ENCODE measurements at regions not wholly inside any gene's neighbourhood (a gene's known extent, or its start where the extent isn't known, plus 50 kb on each side); places are given as distances from the start of the nearest gene placed in this dataset.

DNA sequence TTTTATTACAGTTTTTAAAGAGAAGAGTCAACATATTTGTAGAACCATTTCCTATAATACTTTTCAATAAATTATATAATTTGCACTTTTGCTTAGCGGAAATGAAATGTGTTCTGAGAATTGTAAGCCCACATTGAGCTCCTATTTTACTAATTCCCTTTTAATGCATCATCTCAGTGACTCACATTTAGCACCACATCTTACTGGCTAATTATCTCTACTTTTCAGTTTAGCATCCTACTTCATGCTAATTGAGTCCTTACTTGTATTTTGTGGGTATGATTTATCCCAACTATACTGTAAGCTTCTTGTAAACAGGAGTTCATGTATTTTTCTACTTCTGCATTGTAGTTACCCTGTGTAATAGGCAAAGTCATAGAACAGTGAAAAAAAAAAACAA lies 67.5 kb downstream of the TMX1 start:
- Histone ChIP-seq H3K79me2 (ENCODE audit: control insufficient read depth, insufficient read depth, low read length) (no peaks in the 10 kb centered on the region), H3K27me3 (ENCODE audit: control insufficient read depth, insufficient read depth, low read length) (no peaks in the 10 kb centered on the region), H3K9me3 (ENCODE audit: control insufficient read depth, insufficient read depth, low read depth, low read length) (no peaks in the 10 kb centered on the region), H4K20me1 (ENCODE audit: control insufficient read depth, extremely low read depth, insufficient read depth, low read length) (no peaks in the 10 kb centered on the region), H3K4me2 (ENCODE audit: extremely low read depth, insufficient read depth, low read length) (no peak overlapping the region), H3K36me3 (ENCODE audit: control insufficient read depth, insufficient read depth, low read length) (no peaks in the 10 kb centered on the region), H3K4me1 (ENCODE audit: control insufficient read depth, extremely low read depth, insufficient read depth, low read length) (peaks cover 10% of the 10 kb centered on the region), H2AFZ (ENCODE audit: low read length) (no peak overlapping the region), H3K9ac (ENCODE audit: insufficient read depth, low read length) (no peak overlapping the region), H3K27ac (ENCODE audit: insufficient read depth, low read length) (no peak overlapping the region), H3K4me3 (replicated peaks in 1 of 4; ENCODE audit: control extremely low read depth in 1 of 4, insufficient read depth in 1 of 4, low read depth in 3 of 4, low read length in 4 of 4) (no peak overlapping the region)
- peak in 1 of 2 donors; percentile 45 for DNase-seq (ENCODE audit: low read depth in 2 of 2)
- no peak for TF ChIP-seq EZH2 (IDR thresholded peaks at IDR 0.05; ENCODE audit: low read length, missing control alignments)
- TF ChIP-seq CTCF (conservative IDR thresholded peaks at IDR 0.05 in 1 of 2, IDR thresholded peaks at IDR 0.05 in 1 of 2; ENCODE audit: low read depth in 1 of 2, low read length in 2 of 2): no peak

- H2AFZ ChIP-seq (ENCODE audit: low read length): no peak overlapping the region
- H3K36me3 ChIP-seq (ENCODE audit: control insufficient read depth, insufficient read depth, low read length): no peaks in the 10 kb centered on the region
- no peak overlapping the region for H3K9ac ChIP-seq (ENCODE audit: insufficient read depth, low read length)
- peaks cover 8% of the 10 kb centered on the region for H3K4me1 ChIP-seq (ENCODE audit: control insufficient read depth, extremely low read depth, insufficient read depth, low read length)
- no peak for TF ChIP-seq EZH2 (IDR thresholded peaks at IDR 0.05; ENCODE audit: low read length, missing control alignments)
- TF ChIP-seq CTCF (conservative IDR thresholded peaks at IDR 0.05 in 1 of 2, IDR thresholded peaks at IDR 0.05 in 1 of 2; ENCODE audit: low read depth in 1 of 2, low read length in 2 of 2): no peak
- no peaks in the 10 kb centered on the region for H3K79me2 ChIP-seq (ENCODE audit: control insufficient read depth, insufficient read depth, low read length)
- no peaks in the 10 kb centered on the region for H4K20me1 ChIP-seq (ENCODE audit: control insufficient read depth, extremely low read depth, insufficient read depth, low read length)
- no peak overlapping the region for H3K4me2 ChIP-seq (ENCODE audit: extremely low read depth, insufficient read depth, low read length)
- H3K4me3 ChIP-seq (replicated peaks in 1 of 4; ENCODE audit: control extremely low read depth in 1 of 4, insufficient read depth in 1 of 4, low read depth in 3 of 4, low read length in 4 of 4): no peak overlapping the region
- no peaks in the 10 kb centered on the region for H3K9me3 ChIP-seq (ENCODE audit: control insufficient read depth, insufficient read depth, low read depth, low read length)
- H3K27me3 ChIP-seq (ENCODE audit: control insufficient read depth, insufficient read depth, low read length): no peaks in the 10 kb centered on the region
- H3K27ac ChIP-seq (ENCODE audit: insufficient read depth, low read length): no peak overlapping the region
- peak in 1 of 2 donors; percentile 46 for DNase-seq (ENCODE audit: low read depth in 2 of 2)
Measured at GRCh38 chr14:51308866-51309265, 68.8 kb downstream of the TMX1 start.

DNA sequence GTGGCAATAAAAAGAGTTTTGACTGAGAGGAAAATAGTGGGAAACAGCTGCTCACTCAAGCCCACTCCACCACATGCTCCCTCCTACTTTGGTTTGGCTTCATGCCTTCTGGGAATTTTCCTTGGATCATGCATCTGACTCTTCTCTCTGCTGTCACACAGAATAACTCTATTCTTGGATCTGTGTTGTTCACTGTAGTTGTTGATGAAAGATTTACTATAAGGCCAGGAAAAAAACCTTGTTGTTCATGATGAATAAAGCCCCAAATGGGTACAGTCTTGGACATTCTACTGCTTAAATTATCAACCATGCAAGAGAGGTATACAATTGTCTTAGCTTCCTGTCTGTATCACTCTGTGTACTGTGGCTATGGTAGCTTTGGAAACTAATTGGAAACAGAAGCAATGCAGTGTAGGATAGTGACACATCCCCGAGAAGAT lies 70.5 kb downstream of the TMX1 start:
- Histone ChIP-seq H3K79me2 (ENCODE audit: control insufficient read depth, insufficient read depth, low read length) (no peaks in the 10 kb centered on the region), H3K27ac (ENCODE audit: insufficient read depth, low read length) (no peak overlapping the region), H3K36me3 (ENCODE audit: control insufficient read depth, insufficient read depth, low read length) (no peaks in the 10 kb centered on the region), H3K4me1 (ENCODE audit: control insufficient read depth, extremely low read depth, insufficient read depth, low read length) (no peaks in the 10 kb centered on the region), H3K27me3 (ENCODE audit: control insufficient read depth, insufficient read depth, low read length) (no peaks in the 10 kb centered on the region), H3K9me3 (ENCODE audit: control insufficient read depth, insufficient read depth, low read depth, low read length) (no peaks in the 10 kb centered on the region), H3K4me3 (replicated peaks in 1 of 4; ENCODE audit: control extremely low read depth in 1 of 4, insufficient read depth in 1 of 4, low read depth in 3 of 4, low read length in 4 of 4) (no peak overlapping the region), H4K20me1 (ENCODE audit: control insufficient read depth, extremely low read depth, insufficient read depth, low read length) (no peaks in the 10 kb centered on the region), H3K9ac (ENCODE audit: insufficient read depth, low read length) (no peak overlapping the region), H3K4me2 (ENCODE audit: extremely low read depth, insufficient read depth, low read length) (no peak overlapping the region), H2AFZ (ENCODE audit: low read length) (no peak overlapping the region)
- DNase-seq (ENCODE audit: low read depth in 2 of 2): peak; percentile 59 to 87
- no peak for TF ChIP-seq CTCF (conservative IDR thresholded peaks at IDR 0.05 in 1 of 2, IDR thresholded peaks at IDR 0.05 in 1 of 2; ENCODE audit: low read depth in 1 of 2, low read length in 2 of 2)
- no peak for TF ChIP-seq EZH2 (IDR thresholded peaks at IDR 0.05; ENCODE audit: low read length, missing control alignments)

All from fibroblast of lung (primary cell).